Omental fat pad (tissue), 3 donors: ENCODE measurements at regions not wholly inside any gene's neighbourhood (a gene's known extent, or its start where the extent isn't known, plus 50 kb on each side); places are given as distances from the start of the nearest gene placed in this dataset.

Experiments used
- ATAC-seq: fragments of 150-250 bp; one replicate; pipeline ENCODE4 v1.9.1; 2016; ENCODE audit warnings: mild to moderate bottlenecking, moderate library complexity; ENCODE audit not compliant: low FRiP score
- DNase-seq: peaks from one replicate; pipeline ENCODE4 v3.0.0-alpha.2; 2019; ENCODE audit warnings: low spot score
- CTCF ChIP-seq, 3 donors: fragments of 450-650 bp; IDR thresholded peaks; one replicate each; pipeline ENCODE4 v1.5.1; 2016 to 2017; ENCODE audit warnings: antibody characterized with exemption in 3 of 3, mild to moderate bottlenecking in 3 of 3, moderate library complexity in 2 of 3

- DNase-seq (no peak), ATAC-seq (no peak)
- TF ChIP-seq CTCF (IDR thresholded peaks at IDR 0.05) = no peak
Measured at GRCh38 chr2:8363161-8363560, 318.7 kb upstream of the ID2 start.

GRCh38 chr2:8364668-8365067 is 317.2 kb upstream of the ID2 start:
- no peak for TF ChIP-seq CTCF (IDR thresholded peaks at IDR 0.05)

DNA sequence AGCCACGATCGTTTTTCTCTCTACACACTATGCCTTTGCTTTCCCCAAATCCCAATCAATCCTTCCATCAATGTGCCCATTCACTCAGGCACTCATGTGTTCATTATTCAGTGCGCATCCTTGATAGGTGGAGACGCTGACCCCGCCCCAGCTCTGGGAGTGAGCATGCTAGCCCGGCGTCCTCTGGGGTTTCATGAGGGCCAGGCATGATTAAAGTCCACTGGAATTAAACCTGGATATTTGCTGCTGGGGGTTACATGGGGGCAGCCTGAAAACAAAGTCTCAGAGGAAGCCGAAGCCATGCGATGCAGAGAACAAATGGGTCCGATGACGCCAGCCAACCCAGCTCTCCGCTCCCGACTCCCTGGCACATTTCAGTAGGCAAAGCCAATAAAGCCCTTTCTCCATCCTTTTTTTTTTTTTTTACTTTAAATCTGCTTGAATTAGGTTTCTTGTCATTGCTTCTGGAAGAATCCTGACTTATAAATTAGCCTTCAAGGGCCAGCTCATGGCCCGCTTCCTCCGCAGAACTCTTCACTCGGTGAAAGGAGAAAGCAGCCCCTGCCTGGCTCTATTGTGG is 316.4 kb upstream of the ID2 start:
- no peak for TF ChIP-seq CTCF (IDR thresholded peaks at IDR 0.05)
- no peak for ATAC-seq
- no peak for DNase-seq

More at GRCh38 chr2:8364668-8365067, 317.2 kb upstream of the ID2 start:
- no peak for ATAC-seq
- no peak for DNase-seq

DNA sequence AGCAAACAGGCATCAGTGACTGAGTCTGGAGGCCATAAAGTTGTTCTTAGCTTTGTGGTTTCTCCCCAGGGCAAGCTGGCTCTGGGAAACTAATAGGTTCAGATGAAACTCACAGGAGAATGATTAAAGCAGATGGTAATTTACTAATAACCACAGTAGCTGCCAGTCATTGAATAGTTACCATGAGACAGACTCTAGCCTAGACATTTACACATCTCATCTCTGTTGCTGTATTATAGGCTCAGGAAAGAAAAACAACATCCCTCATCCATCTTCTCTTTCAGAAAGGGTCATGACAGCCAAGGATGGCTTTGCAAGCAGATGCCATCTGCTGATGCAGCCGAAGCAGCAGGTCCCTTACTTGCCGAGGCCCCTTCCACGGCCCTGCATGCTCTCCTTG is 314.0 kb upstream of the ID2 start:
- no peak for TF ChIP-seq CTCF (IDR thresholded peaks at IDR 0.05)
- DNase-seq (no peak), ATAC-seq (no peak)

GRCh38 chr2:8368463-8368862 is 313.4 kb upstream of the ID2 start:
- ATAC-seq = no peak
- DNase-seq = no peak
- no peak for TF ChIP-seq CTCF (IDR thresholded peaks at IDR 0.05)

- no peak for TF ChIP-seq CTCF (IDR thresholded peaks at IDR 0.05)
- DNase-seq (no peak), ATAC-seq (no peak)
Measured at GRCh38 chr2:8369522-8369921, 312.3 kb upstream of the ID2 start.

DNA sequence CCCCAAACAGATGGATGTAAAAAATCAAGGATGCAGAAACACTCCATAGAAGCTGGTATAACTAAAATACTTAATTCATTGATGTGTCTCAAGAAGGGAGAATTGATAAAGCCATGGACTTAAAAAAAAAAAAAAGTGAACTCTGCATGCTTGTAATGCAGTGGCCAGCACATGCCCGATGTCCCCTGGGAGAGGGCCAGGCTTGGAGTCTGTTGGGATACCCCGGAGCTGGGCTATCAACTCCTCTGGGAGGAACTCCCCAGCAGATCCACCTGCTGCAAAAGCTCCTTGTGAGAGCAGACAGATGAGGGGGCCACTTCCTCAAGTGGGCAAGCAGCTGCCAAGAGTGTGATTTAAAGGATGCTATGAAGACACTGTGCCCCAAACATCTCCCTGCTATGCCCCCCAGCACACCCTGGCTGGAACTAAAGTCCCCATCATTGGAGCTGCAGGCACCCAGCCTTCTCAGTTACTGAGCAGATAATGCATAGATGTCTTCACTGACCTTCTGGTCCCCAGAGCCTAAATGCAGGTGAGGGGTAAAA is 311.5 kb upstream of the ID2 start:
- no peak for TF ChIP-seq CTCF (IDR thresholded peaks at IDR 0.05)
- ATAC-seq = no peak
- DNase-seq = no peak
